ENCODE measurements at regions not wholly inside any gene's neighbourhood (a gene's known extent, or its start where the extent isn't known, plus 50 kb on each side); places are given as distances from the start of the nearest gene placed in this dataset.

DNA sequence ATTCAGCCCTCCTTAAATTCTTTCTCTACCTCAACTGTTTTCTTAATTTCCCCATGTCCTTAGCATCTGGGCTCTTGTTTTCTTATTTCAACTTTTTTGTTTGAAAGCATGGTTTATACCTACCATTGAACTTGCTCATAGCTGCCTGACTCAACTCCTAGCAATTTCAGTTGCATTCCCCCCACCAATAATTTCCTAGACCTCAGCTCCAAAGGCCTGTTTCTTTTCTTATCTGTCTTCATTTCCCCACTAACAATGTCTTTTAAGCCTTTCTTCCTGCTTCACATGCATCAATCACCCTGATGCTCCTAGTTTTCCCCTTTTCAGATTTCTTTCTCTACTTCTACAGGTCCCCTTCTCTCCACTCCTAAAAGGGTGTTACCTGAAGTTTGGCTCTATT, 129.7 kb upstream of the PDE4D start:
- TF ChIP-seq, protein P1, sequence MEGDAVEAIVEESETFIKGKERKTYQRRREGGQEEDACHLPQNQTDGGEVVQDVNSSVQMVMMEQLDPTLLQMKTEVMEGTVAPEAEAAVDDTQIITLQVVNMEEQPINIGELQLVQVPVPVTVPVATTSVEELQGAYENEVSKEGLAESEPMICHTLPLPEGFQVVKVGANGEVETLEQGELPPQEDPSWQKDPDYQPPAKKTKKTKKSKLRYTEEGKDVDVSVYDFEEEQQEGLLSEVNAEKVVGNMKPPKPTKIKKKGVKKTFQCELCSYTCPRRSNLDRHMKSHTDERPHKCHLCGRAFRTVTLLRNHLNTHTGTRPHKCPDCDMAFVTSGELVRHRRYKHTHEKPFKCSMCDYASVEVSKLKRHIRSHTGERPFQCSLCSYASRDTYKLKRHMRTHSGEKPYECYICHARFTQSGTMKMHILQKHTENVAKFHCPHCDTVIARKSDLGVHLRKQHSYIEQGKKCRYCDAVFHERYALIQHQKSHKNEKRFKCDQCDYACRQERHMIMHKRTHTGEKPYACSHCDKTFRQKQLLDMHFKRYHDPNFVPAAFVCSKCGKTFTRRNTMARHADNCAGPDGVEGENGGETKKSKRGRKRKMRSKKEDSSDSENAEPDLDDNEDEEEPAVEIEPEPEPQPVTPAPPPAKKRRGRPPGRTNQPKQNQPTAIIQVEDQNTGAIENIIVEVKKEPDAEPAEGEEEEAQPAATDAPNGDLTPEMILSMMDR (IDR thresholded peaks at IDR 0.05) = no peak
- no peak for TF ChIP-seq POLR2A (IDR thresholded peaks at IDR 0.05)
